ENCODE measurements at regions not wholly inside any gene's neighbourhood (a gene's known extent, or its start where the extent isn't known, plus 50 kb on each side); places are given as distances from the start of the nearest gene placed in this dataset.

DNA sequence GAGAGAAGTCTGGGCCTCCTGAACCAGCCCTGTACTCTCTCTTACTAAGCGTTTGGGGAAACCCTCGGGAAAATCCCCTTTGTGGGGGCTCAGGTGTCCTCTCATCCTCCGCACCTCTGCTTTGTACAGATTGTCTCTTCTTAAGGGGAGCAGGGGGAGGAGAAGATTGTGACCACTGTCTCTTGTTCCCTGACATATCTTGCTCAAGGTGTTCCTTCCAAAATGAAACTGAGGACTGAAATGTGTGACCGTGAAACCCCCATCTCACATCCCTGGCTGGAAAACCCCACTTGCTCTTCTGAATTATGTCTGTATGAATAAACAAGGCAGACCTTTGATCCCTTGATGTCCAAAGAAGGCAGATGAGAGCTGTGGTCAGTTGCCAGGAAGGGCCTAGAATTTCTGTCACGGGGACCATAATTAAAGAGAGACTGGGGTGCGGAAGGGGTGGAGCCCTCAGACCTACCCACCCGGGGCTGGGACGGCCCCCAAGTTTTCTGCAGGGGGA is 369.8 kb downstream of the AACS start:
- no peak for DNase-seq (ENCODE audit: low read depth)

- no peak for DNase-seq (ENCODE audit: low read depth)
Observed at GRCh38 chr12:125435871-125436270, 370.6 kb downstream of the AACS start.

DNA sequence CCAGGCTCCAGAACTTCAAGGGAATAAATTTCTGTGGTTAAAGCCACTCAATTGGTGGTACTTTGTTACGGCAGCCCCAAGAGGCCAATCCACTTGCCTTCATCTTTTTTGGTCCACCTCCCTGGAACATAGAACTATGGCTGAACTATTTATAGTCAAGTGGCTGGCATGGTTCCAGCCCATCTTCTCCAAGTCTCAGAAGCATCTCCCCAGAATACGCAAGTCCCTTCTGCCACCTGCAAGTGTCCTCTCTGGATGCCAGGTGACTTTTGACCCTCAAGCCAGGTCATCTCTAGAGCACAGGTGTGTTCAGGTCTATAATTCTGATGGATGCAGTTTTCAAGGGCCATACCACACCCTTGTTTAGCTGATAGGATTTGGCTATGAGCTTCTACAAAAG is 371.5 kb downstream of the AACS start:
- DNase-seq (ENCODE audit: low read depth), result no peak

- no peak for DNase-seq (ENCODE audit: low read depth)
Observed at GRCh38 chr12:125440399-125440798, 375.2 kb downstream of the AACS start.

DNA sequence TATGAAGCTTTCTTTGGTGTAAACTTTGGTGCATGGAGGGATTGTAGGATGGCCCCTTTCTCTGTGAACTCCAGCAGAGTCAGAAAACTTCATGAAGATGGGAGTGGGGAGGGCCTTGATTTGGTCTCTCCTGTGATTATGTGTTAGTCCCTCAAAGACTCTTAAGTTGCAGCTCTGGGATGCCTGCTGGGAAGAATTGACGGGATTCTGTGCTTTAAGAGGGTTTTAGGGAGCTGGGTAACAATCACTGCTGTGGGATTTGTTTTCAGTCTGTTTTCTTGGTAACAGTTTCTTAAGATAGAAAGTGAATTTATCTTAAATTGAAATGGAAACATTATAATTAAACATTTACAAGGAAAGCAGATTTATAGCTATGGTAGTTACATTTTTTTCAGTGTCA is 378.1 kb downstream of the AACS start:
- DNase-seq (ENCODE audit: low read depth), result no peak

- DNase-seq (ENCODE audit: low read depth), result no peak
Observed at GRCh38 chr12:125451408-125451807, 386.2 kb downstream of the AACS start.

DNA sequence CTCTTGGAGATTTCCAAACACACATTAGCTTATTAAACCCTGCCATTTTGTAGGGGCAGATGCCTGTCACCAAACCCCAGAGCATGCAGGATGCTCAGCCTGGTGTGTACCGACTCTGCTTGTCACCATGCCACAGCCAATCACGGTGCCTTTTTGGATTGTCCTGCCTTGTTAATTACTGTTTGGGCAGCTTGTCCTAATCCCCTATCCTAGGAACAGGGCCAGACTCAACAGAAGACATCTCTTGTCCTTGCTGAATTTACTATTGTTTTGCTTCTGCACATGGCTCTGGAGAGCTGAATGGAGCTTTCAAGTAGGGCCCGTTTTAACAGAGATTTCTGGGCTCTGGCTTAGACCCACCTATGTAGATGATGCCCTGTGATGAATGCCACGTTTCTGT is 388.5 kb downstream of the AACS start:
- DNase-seq (ENCODE audit: low read depth), result no peak

- DNase-seq (ENCODE audit: low read depth), result no peak
Observed at GRCh38 chr12:125454291-125454690, 389.1 kb downstream of the AACS start.

DNA sequence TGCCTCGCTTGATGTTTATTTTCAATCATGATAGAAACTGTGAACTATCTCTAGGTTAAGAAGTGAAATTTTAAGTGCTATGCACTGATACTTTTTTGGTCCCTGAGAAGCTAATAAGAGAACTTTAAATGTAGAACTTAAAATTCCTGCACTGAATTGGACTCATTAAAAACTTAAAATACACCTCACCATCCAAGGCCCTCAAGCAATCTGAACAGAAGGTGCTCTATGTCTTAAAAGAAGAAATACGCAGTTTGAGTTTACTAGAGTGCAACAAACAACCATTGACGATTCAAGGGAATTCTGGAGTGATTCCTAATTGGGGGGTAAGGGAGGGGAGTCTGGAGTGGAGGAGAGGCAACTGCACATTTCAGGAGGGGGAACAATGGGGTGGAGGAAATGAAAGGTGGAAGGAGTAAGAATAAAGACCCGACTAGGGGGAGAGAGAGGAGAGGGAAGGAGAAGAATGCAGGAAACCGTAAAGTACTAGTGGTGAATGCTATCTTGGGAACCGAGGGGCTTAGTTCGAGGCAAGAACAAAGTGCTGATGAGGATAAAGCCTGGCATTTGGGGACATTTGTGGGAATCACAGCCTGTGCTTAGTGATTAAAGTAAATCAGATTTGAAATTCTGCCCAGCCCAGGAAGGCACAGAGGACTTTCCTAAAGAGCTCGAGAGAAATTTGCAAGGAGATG is 389.7 kb downstream of the AACS start:
- DNase-seq (ENCODE audit: low read depth), result no peak

- DNase-seq (ENCODE audit: low read depth), result no peak
Observed at GRCh38 chr12:125455556-125455955, 390.3 kb downstream of the AACS start.

- DNase-seq (ENCODE audit: low read depth), result no peak
Observed at GRCh38 chr12:125458552-125459268, 393.5 kb downstream of the AACS start.

DNA sequence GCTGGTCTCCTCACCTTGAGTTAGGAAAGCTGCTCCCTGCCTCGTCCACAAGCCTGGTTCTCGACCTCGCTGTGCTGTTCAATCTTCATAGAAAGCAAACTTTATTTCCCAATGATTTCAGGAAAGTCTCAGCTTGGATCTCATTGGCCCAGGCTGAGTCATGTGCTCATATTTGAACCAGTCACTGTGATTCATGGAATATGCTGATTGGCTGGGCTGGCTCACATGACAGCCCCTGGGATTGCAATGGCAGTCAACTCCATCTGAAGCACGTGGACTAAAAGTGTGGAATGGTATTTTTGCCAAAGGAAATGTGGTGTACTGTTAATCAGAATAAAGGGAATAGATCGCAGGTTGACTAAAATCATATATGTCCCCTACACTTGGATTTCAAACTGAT is 396.6 kb downstream of the AACS start:
- no peak for DNase-seq (ENCODE audit: low read depth)

- DNase-seq (ENCODE audit: low read depth), result no peak
Observed at GRCh38 chr12:125463386-125463785, 398.2 kb downstream of the AACS start.

- no peak for DNase-seq (ENCODE audit: low read depth)
Observed at GRCh38 chr12:125467363-125467762, 402.1 kb downstream of the AACS start.

DNA sequence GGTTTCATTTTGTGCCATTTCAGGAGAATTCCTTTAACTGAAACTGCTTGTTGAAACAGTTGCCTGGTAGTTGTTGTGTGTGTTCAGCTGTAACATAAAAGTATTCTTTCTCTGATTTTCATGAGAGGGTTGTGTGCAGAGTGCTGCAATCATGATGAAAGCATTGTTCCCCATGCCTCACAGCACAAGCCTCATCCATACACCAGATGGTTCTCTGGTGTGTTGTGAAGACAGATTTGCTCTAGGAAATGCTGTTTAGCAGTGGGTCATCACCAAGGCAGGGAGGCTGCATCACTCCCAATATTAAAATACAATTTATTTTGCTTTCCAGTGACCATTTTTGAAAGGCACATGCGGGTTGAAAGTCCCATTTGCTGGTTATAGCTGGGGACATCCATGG is 404.4 kb downstream of the AACS start:
- no peak for DNase-seq (ENCODE audit: low read depth)

DNA sequence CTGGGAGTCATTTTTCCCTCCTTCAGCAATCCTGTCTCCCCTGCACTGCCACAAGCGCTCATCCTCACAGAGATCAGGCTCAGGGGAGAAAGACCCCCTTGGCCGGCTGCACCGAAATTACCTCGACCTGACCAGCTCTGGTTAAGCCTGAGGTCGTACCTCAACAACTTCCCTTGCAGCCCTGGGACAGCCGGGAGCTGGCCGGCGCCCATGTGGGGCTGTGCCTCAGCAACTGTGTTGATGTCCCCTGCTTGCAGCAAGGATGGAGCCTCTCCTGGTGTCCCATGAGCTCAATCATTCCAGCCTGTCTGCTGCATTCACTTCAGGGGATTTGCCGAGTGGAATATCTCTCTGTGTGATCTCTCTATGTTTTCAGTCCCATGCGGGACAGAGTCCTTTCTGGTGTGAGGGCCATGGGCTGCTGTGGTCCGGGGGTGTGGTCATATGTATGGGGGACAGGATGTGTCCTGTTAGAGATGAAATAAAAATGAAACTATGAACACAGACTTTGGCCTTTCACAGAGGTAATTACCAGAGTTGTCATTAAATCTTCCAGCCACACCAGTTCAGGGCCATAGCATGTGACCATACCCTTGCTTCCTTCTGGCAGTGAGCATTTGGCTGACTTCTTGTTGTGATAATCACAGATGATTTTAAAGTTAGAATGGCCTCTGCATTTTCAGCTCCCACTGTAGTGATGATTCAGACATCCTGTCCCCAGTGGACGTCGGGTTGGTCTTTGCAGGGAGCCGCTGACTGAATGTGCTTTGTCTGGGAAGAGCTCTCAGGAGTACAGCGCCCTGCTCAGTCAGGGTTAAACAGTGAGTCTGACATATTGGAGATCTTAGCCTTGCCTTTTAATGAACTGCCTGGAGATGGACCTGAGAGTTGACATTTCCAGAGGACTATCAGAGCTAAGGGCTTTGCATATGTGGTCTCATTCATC is 405.9 kb downstream of the AACS start:
- DNase-seq (ENCODE audit: low read depth), result no peak

- no peak for DNase-seq (ENCODE audit: low read depth)
Observed at GRCh38 chr12:125473501-125473900, 408.3 kb downstream of the AACS start.

GRCh38 chr12:125487336-125487735 is 422.1 kb downstream of the AACS start:
- no peak for DNase-seq (ENCODE audit: low read depth)

DNA sequence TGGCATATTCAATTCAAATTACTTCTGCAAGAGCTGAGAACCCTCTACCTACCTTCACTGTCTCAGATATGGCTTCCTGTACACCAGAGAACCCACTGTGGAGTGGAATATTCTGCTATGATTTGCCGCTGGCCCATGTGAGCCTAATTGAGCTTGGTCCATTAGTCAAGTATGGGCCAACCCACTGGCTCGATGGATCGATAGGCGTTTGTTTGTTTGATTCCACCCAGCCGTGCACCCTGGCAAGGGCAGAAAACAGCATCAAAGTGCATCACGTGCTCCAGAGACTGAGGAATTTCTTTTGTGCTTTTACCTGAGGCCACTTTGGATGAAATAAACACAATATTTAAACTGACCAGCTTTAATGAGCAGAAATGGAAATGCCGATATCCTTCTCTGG is 426.3 kb downstream of the AACS start:
- DNase-seq (ENCODE audit: low read depth), result no peak

DNA sequence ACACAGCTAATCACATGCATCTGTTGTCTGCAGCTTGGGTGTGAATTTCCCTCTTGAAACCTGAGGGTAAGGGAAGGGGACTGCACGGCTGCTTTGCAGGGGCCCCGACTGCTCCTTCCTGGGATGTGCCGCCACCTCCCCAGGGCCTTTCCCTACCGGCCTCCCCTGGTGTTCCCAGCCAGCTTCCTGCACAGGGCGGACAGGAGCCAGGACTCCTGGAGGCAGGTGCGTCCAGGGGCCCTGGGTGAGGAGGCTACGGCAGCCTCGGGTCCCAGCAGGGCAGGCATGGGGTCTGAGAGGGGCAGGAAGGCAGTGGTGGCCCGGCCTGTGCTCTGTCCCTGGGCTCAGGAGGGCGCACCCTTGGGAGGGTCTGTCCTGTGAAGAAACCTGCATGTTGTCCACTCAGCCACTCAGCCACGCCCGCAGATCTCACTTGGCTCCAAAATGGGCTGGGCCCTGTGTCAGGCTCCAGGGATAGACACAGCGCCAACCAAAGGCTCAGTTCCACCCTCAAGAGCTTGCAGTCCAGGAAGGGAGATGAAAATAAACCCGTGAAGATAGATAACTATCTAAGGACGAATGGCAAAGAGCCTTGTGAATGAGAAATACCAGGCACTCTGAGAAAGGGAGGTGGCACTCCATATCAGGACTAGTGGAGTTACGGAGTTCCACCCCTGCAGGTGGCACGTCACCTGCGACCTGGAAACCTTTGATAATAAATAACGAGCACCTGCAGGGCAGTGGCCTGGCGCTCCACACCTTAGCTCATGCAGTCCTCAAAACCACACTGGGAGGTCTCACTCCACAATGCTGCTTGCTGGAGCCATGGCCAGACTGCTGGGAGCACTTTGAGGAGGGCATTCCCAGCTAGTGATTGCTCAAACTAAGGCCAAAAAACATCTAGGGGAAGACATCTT is 427.4 kb downstream of the AACS start:
- no peak for DNase-seq (ENCODE audit: low read depth)

DNA sequence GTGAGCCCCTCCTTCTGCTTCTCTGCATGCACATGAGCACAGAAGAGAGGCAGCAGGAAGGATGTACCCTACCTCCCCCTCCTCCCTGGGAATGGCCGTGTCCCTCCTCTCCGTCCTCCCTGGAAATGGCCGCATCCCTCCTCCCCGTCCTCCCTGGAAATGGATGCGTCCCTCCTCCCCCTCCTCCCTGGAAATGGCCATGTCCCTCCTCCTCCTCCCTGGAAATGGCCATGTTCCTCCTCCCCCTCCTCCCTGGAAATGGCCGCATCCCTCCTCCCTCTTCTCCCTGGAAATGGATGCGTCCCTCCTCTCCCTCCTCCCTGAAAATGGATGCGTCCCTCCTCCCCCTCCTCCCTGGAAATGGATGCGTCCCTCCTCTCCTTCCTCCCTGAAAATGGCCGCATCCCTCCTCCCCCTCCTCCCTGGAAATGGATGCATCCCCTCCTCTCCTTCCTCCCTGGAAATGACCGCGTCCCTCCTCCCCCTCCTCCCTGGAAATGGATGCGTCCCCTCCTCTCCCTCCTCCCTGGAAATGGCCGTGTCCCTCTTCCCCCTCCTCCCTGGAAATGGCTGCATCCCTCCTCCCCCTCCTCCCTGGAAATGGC is 428.6 kb downstream of the AACS start:
- DNase-seq (ENCODE audit: low read depth), result no peak

Measured in activated T-cell treated with anti-CD3 and anti-CD28 coated beads for 1 hour (primary cell).